Left lung (tissue), 4 donors: ENCODE measurements at regions not wholly inside any gene's neighbourhood (a gene's known extent, or its start where the extent isn't known, plus 50 kb on each side); places are given as distances from the start of the nearest gene placed in this dataset.

Source experiments
- ATAC-seq: fragments of 200-7000 bp; cut with Tn5 transposase; one replicate; pipeline ENCODE4 v1.9.1; 2020; ENCODE audit warnings: moderate library complexity
- DNase-seq, 4 donors: peaks; one replicate each; pipeline ENCODE4 v3.0.0-alpha.2; 2013 to 2020
- H3K27ac ChIP-seq, 2 donors: fragments of 200-600 bp; sonication (generic) in 1 of 2; one replicate each; pipeline versions ENCODE4 v1.5.0 to v1.8.0; 2020 to 2021
- H3K27me3 ChIP-seq, 2 donors: fragments of 200-600 bp; sonication (generic) in 1 of 2; one replicate each; pipeline versions ENCODE4 v1.5.0 to v1.8.0; 2020 to 2021
- H3K36me3 ChIP-seq, 2 donors: fragments of 200-600 bp; sonication (generic) in 1 of 2; one replicate each; pipeline versions ENCODE4 v1.5.0 to v1.8.0; 2020 to 2021
- H3K4me1 ChIP-seq, 2 donors: fragments of 200-600 bp; one replicate each; pipeline ENCODE4 v1.8.0; 2021
- H3K4me3 ChIP-seq, 2 donors: fragments of 200-600 bp; sonication (generic) in 1 of 2; one replicate each; pipeline versions ENCODE4 v1.5.0 to v1.8.0; 2020 to 2021; ENCODE audit warnings: mild to moderate bottlenecking in 1 of 2
- H3K9me3 ChIP-seq, 2 donors: fragments of 200-600 bp; sonication (generic) in 1 of 2; one replicate each; pipeline versions ENCODE4 v1.5.0 to v1.8.0; 2020 to 2021
- intact Hi-C, 2 donors: fragments of 100-400 bp; cut with DNase I; formaldehyde crosslinking; loops; one replicate each; pipeline versions ENCODE4 v1.11.2 to v1.14.2; 2022
- TF ChIP-seq, protein P1 (sequence below), 2 donors: fragments of 200-600 bp; sonication (generic) in 1 of 2; IDR thresholded peaks; one replicate each; pipeline versions ENCODE4 v1.5.0 to v1.8.0; 2021; ENCODE audit warnings: antibody characterized with exemption in 2 of 2
- donor health status: DM: no; HTN: yes; CAD: no.
- donor health status: DM: no; HTN: no; CAD: no.

DNA sequence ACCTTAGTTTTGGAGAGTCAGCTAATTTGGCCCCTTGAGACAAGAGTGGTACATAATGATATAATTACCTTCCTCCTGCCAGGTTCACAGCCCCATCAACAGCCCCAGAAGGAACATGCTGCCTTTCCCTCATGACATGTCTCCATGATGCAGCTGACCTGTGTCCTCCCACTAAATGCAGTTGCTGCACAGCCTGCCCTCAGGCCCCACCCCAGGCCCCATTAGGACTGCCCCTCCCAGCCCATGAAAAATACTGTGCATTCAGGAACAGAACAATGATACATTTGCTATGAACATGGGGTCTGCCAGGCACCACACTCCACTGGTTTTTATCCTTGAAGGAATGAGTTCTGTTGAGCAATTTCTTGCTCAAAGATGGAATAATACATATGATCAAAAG is 176.4 kb downstream of the C5orf15 start:
- Histone ChIP-seq H3K36me3 (no peaks in the 10 kb centered on the region), H3K27me3 (no peaks in the 10 kb centered on the region), H3K9me3 (no peaks in the 10 kb centered on the region), H3K4me3 (no peak overlapping the region), H3K4me1 (no peaks in the 10 kb centered on the region), H3K27ac (no peak overlapping the region)
- DNase-seq (no peak), ATAC-seq (no peak)
- TF ChIP-seq, protein P1, sequence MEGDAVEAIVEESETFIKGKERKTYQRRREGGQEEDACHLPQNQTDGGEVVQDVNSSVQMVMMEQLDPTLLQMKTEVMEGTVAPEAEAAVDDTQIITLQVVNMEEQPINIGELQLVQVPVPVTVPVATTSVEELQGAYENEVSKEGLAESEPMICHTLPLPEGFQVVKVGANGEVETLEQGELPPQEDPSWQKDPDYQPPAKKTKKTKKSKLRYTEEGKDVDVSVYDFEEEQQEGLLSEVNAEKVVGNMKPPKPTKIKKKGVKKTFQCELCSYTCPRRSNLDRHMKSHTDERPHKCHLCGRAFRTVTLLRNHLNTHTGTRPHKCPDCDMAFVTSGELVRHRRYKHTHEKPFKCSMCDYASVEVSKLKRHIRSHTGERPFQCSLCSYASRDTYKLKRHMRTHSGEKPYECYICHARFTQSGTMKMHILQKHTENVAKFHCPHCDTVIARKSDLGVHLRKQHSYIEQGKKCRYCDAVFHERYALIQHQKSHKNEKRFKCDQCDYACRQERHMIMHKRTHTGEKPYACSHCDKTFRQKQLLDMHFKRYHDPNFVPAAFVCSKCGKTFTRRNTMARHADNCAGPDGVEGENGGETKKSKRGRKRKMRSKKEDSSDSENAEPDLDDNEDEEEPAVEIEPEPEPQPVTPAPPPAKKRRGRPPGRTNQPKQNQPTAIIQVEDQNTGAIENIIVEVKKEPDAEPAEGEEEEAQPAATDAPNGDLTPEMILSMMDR (IDR thresholded peaks at IDR 0.05): no peak
- intact Hi-C loops: no loop called here

DNA sequence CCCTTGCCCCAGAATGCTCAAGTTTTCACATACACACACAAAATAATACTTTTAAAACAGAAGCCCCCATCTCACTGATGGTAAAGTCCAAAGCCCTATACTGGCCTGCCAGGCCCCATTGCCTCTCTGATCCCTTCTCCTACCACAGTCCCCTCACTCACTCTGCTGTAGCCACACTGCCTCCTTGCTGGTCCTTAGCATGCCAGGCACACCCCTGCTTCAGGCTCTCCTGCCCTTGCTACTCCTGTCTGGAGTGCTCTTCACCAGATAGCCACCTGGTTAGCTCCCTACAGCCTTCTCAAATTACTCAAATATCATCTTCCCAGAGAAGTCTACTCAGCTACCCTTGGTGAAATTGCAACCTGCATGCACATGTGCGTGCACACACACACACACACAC is 177.5 kb downstream of the C5orf15 start:
- TF ChIP-seq, protein P1 (IDR thresholded peaks at IDR 0.05): no peak
- no peaks in the 10 kb centered on the region for H3K36me3 ChIP-seq
- H3K27me3 ChIP-seq: no peaks in the 10 kb centered on the region
- H3K4me1 ChIP-seq: no peaks in the 10 kb centered on the region
- intact Hi-C loops: no loop called here
- no peak overlapping the region for H3K4me3 ChIP-seq
- no peak overlapping the region for H3K27ac ChIP-seq
- DNase-seq: peak in 1 of 4 donors; percentile 58
- peak; percentile 98 for ATAC-seq
- no peaks in the 10 kb centered on the region for H3K9me3 ChIP-seq

DNA sequence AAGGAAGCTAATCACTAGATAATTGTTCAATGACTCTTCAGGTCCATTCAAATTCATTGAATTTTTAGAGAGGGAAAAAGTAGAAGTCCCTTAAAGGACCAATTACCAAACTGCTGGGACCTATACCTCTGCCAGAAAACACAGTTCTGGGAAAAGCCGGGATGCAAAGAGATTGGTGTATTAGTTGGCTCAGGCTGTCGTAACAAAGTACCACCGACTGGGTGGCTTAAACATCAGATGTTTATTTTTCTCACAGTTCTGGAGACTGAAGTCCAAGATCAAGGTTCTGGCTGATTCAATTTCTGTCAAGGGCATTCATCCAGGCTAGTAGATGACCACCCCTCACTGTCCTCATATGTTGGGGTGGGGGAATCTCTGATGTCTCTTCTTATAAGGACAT is 177.1 kb upstream of the FSTL4 start:
- DNase-seq: no peak
- TF ChIP-seq, protein P1 (IDR thresholded peaks at IDR 0.05): no peak

DNA sequence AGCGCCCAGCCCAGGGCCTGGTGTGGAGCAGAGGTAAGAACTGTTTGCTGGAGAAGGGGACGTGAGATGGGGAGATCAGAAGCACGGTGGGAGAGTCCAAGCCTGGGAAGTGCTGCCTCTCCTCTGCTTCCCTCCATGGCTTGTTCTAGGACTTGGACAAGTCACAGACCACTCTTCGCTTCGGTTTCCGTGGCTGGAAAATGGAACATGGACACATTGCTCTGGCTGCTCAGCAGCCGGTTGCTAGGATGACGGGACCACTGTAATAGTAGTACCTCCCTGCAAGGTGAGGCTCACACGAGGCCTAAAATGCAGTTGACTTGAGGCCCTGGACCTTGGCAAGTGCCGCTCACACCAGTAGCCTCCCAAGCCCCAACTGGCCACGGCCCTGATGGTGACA is 175.8 kb upstream of the FSTL4 start:
- TF ChIP-seq, protein P1 (IDR thresholded peaks at IDR 0.05): no peak
- Histone ChIP-seq H3K4me1 (no peaks in the 10 kb centered on the region), H3K27ac (no peak overlapping the region), H3K27me3 (no peaks in the 10 kb centered on the region), H3K9me3 (no peaks in the 10 kb centered on the region), H3K4me3 (no peak overlapping the region), H3K36me3 (no peaks in the 10 kb centered on the region)
- ATAC-seq: no peak
- DNase-seq: no peak
- intact Hi-C loops: no loop called here

More for the DNA sequence above, 177.1 kb upstream of the FSTL4 start:
- Histone ChIP-seq H3K4me1 (no peaks in the 10 kb centered on the region), H3K4me3 (no peak overlapping the region), H3K27ac (no peak overlapping the region), H3K9me3 (no peaks in the 10 kb centered on the region), H3K27me3 (no peaks in the 10 kb centered on the region), H3K36me3 (no peaks in the 10 kb centered on the region)
- intact Hi-C loops: no loop called here
- ATAC-seq: no peak

DNA sequence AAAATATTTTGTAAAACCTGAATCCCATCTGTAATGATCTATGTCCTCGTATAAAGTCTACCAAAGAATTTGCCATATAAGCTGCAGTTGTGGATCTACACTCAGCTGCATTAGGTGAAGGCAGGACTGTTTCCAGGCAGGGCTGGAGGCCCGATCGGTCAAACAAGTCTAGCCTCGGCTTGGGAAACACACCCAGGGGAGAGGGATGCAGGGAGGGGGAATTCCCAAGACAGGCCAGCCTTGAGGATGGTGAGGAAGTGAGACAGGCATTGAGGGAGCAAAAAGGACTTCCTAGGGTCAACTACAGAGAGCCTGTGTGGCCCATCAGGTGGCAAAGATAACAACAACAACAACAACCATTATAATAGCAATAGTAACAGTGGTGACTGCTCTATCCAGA is 174.1 kb upstream of the FSTL4 start:
- no peak for ATAC-seq
- intact Hi-C loops: no loop called here

More for the DNA sequence above, 174.1 kb upstream of the FSTL4 start:
- DNase-seq: no peak
- Histone ChIP-seq H3K27ac (no peak overlapping the region), H3K36me3 (no peaks in the 10 kb centered on the region), H3K4me1 (no peaks in the 10 kb centered on the region), H3K9me3 (no peaks in the 10 kb centered on the region), H3K27me3 (no peaks in the 10 kb centered on the region), H3K4me3 (no peak overlapping the region)
- TF ChIP-seq, protein P1 (IDR thresholded peaks at IDR 0.05): no peak
